ENCODE measurements at regions not wholly inside any gene's neighbourhood (a gene's known extent, or its start where the extent isn't known, plus 50 kb on each side); places are given as distances from the start of the nearest gene placed in this dataset.

GRCh38 chr13:75231235-75231634, 250.7 kb downstream of the TBC1D4 start:
- TF ChIP-seq SMC3 (IDR thresholded peaks at IDR 0.05; ENCODE audit: borderline replicate concordance, low read length): no peak
- no peak for TF ChIP-seq EZH2 (IDR thresholded peaks at IDR 0.05; ENCODE audit: borderline replicate concordance, control insufficient read depth, low read depth, low read length)
- TF ChIP-seq JUNB (IDR thresholded peaks at IDR 0.05): no peak
- no peak for TF ChIP-seq BRCA1 (IDR thresholded peaks at IDR 0.05; ENCODE audit: low read depth, low read length)
